HG02798 (cell line): ENCODE measurements at regions not wholly inside any gene's neighbourhood (a gene's known extent, or its start where the extent isn't known, plus 50 kb on each side); places are given as distances from the start of the nearest gene placed in this dataset.

Source experiments
- ATAC-seq: cut with Tn5 transposase; IDR thresholded peaks from one replicate; pipeline ENCODE4 v1.9.1; 2021; ENCODE audit warnings: mild to moderate bottlenecking; ENCODE audit not compliant: unreplicated experiment, poor library complexity

- no peak for ATAC-seq
Observed at GRCh38 chr4:43875655-43876054, 573.0 kb downstream of the KCTD8 start.

GRCh38 chr4:43882470-43882869 lies 566.1 kb downstream of the KCTD8 start:
- ATAC-seq: peak; percentile 53

GRCh38 chr4:43886196-43886595 lies 562.4 kb downstream of the KCTD8 start:
- ATAC-seq: no peak

- ATAC-seq: no peak
Observed at GRCh38 chr4:43898836-43899235, 549.8 kb downstream of the KCTD8 start.

GRCh38 chr4:43903456-43903855 lies 545.2 kb downstream of the KCTD8 start:
- ATAC-seq: no peak

- no peak for ATAC-seq
Observed at GRCh38 chr4:43918377-43918776, 530.2 kb downstream of the KCTD8 start.

GRCh38 chr4:43932448-43932847 lies 516.2 kb downstream of the KCTD8 start:
- no peak for ATAC-seq

- ATAC-seq: no peak
Observed at GRCh38 chr4:43943998-43944397, 504.6 kb downstream of the KCTD8 start.

- no peak for ATAC-seq
Observed at GRCh38 chr4:43959976-43960375, 488.6 kb downstream of the KCTD8 start.

GRCh38 chr4:43968011-43968410 lies 480.6 kb downstream of the KCTD8 start:
- no peak for ATAC-seq

- no peak for ATAC-seq
Observed at GRCh38 chr4:43983610-43984009, 465.0 kb downstream of the KCTD8 start.

- no peak for ATAC-seq
Observed at GRCh38 chr4:43987331-43987944, 461.2 kb downstream of the KCTD8 start.

- no peak for ATAC-seq
Observed at GRCh38 chr4:43990551-43990950, 458.1 kb downstream of the KCTD8 start.

- ATAC-seq: no peak
Observed at GRCh38 chr4:43990963-43991362, 457.6 kb downstream of the KCTD8 start.

- ATAC-seq: no peak
Observed at GRCh38 chr4:43992552-43992951, 456.1 kb downstream of the KCTD8 start.

- ATAC-seq: no peak
Observed at GRCh38 chr4:43993196-43993902, 455.3 kb downstream of the KCTD8 start.

- ATAC-seq: no peak
Observed at GRCh38 chr4:43999669-44000068, 448.9 kb downstream of the KCTD8 start.

GRCh38 chr4:44002368-44002767 lies 446.2 kb downstream of the KCTD8 start:
- no peak for ATAC-seq

- no peak for ATAC-seq
Observed at GRCh38 chr4:44016570-44017421, 431.8 kb downstream of the KCTD8 start.

- no peak for ATAC-seq
Observed at GRCh38 chr4:44017422-44017739, 431.2 kb downstream of the KCTD8 start.

- ATAC-seq: no peak
Observed at GRCh38 chr4:44019721-44020120, 428.9 kb downstream of the KCTD8 start.
